ENCODE measurements at regions not wholly inside any gene's neighbourhood (a gene's known extent, or its start where the extent isn't known, plus 50 kb on each side); places are given as distances from the start of the nearest gene placed in this dataset.
"Not testable (repeated sequence)": the region's sequence is repeated elsewhere in the genome, so short reads cannot be mapped to it uniquely, and the experiment has no call there.

- DNase-seq (ENCODE audit: low read depth), result no peak
These were observed 162.2 kb downstream of the OXSM start for GRCh38 chr3:25952133-25952532.

- no peak for DNase-seq (ENCODE audit: low read depth)
These were observed 167.1 kb downstream of the OXSM start for GRCh38 chr3:25957026-25957425.

- DNase-seq (ENCODE audit: low read depth), result no peak
These were observed 170.9 kb downstream of the OXSM start for GRCh38 chr3:25960776-25961175.

GRCh38 chr3:25962255-25962654 lies 172.4 kb downstream of the OXSM start:
- DNase-seq (ENCODE audit: low read depth), result no peak

GRCh38 chr3:25964141-25964540 lies 174.3 kb downstream of the OXSM start:
- DNase-seq (ENCODE audit: low read depth), result no peak

GRCh38 chr3:25967385-25967784 lies 177.5 kb downstream of the OXSM start:
- DNase-seq (ENCODE audit: low read depth), result no peak

GRCh38 chr3:25971736-25972135 lies 181.8 kb downstream of the OXSM start:
- no peak for DNase-seq (ENCODE audit: low read depth)

- no peak for DNase-seq (ENCODE audit: low read depth)
These were observed 183.2 kb downstream of the OXSM start for GRCh38 chr3:25973122-25973521.

GRCh38 chr3:25982756-25983155 lies 192.9 kb downstream of the OXSM start:
- DNase-seq (ENCODE audit: low read depth), result no peak

GRCh38 chr3:25985621-25986020 lies 195.7 kb downstream of the OXSM start:
- no peak for DNase-seq (ENCODE audit: low read depth)

- no peak for DNase-seq (ENCODE audit: low read depth)
These were observed 202.7 kb downstream of the OXSM start for GRCh38 chr3:25992606-25993005.

GRCh38 chr3:26004172-26004571 lies 214.3 kb downstream of the OXSM start:
- DNase-seq (ENCODE audit: low read depth), result no peak

GRCh38 chr3:26011276-26011675 lies 221.4 kb downstream of the OXSM start:
- no peak for DNase-seq (ENCODE audit: low read depth)

- no peak for DNase-seq (ENCODE audit: low read depth)
These were observed 222.4 kb downstream of the OXSM start for GRCh38 chr3:26012241-26012745.

GRCh38 chr3:26015752-26016151 lies 225.9 kb downstream of the OXSM start:
- no peak for DNase-seq (ENCODE audit: low read depth)

- DNase-seq (ENCODE audit: low read depth), result no peak
These were observed 229.0 kb downstream of the OXSM start for GRCh38 chr3:26018889-26019288.

GRCh38 chr3:26024206-26024605 lies 234.3 kb downstream of the OXSM start:
- DNase-seq (ENCODE audit: low read depth), result not testable (repeated sequence)

GRCh38 chr3:26029321-26029720 lies 239.4 kb downstream of the OXSM start:
- no peak for DNase-seq (ENCODE audit: low read depth)

- not testable (repeated sequence) for DNase-seq (ENCODE audit: low read depth)
These were observed 252.2 kb downstream of the OXSM start for GRCh38 chr3:26042126-26042525.

- DNase-seq (ENCODE audit: low read depth), result no peak
These were observed 260.1 kb downstream of the OXSM start for GRCh38 chr3:26049951-26050350.

- no peak for DNase-seq (ENCODE audit: low read depth)
These were observed 260.9 kb downstream of the OXSM start for GRCh38 chr3:26050776-26051175.

GRCh38 chr3:26058901-26059321 lies 269.0 kb downstream of the OXSM start:
- DNase-seq (ENCODE audit: low read depth), result no peak

- DNase-seq (ENCODE audit: low read depth), result no peak
These were observed 272.1 kb downstream of the OXSM start for GRCh38 chr3:26061947-26062346.

GRCh38 chr3:26064297-26064696 lies 274.4 kb downstream of the OXSM start:
- no peak for DNase-seq (ENCODE audit: low read depth)

- no peak for DNase-seq (ENCODE audit: low read depth)
These were observed 279.0 kb downstream of the OXSM start for GRCh38 chr3:26068890-26069289.

Data from amniotic epithelial cell (primary cell).